T-helper 17 cell (primary cell): ENCODE measurements at regions not wholly inside any gene's neighbourhood (a gene's known extent, or its start where the extent isn't known, plus 50 kb on each side); places are given as distances from the start of the nearest gene placed in this dataset.

Source experiments
- ATAC-seq: fragments of 150-1000 bp; cut with Tn5 transposase; 2 replicates; pipeline ENCODE4 v1.10.0; 2021; ENCODE audit warnings: mild to moderate bottlenecking, moderate library complexity
- DNase-seq, 3 donors: peaks; one replicate each; pipeline versions ENCODE4 v3.0.0 to v3.0.0-alpha.2; 2020 to 2021
- H3K9me3 ChIP-seq: one replicate; pipeline ENCODE4 v1.7.0; 2013; ENCODE audit warnings: low read length, mild to moderate bottlenecking; ENCODE audit not compliant: control insufficient read depth, poor library complexity, severe bottlenecking
- H3K27ac Mint-ChIP-seq: one replicate; pipeline ENCODE4 v1.8.0; 2022; ENCODE audit warnings: mild to moderate bottlenecking, moderate library complexity, mixed read lengths
- H3K27me3 Mint-ChIP-seq: one replicate; pipeline ENCODE4 v1.8.0; 2022; ENCODE audit warnings: mixed read lengths
- H3K36me3 Mint-ChIP-seq: one replicate; pipeline ENCODE4 v1.8.0; 2022; ENCODE audit warnings: low read depth, mixed read lengths
- H3K4me1 Mint-ChIP-seq: one replicate; pipeline ENCODE4 v1.8.0; 2022; ENCODE audit warnings: mild to moderate bottlenecking, mixed read lengths
- H3K4me3 Mint-ChIP-seq: one replicate; pipeline ENCODE4 v1.8.0; 2022; ENCODE audit warnings: mild to moderate bottlenecking, moderate library complexity, mixed read lengths

DNA sequence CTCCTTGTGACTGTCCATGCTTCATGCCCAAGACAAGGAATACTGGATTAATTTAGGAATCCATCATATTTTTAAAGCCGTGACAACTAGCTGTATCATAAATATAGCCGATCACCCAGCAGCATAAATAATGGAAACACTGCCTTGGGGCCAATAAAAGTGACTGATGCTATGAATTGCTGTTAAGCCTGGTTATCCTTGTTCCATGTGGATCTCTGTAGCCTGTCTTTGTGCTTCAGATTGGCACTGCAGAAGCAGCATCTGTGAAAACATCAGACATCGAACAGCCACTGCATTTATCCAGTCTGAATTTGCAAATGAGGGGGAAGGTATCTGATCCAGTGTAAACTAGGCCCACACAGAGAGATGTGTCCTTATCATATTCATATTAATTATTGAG lies 1181.8 kb downstream of the SORCS1 start:
- Mint-ChIP-seq H3K27ac (no peak overlapping the region), H3K27me3 (no peaks in the 10 kb centered on the region), H3K4me3 (no peak overlapping the region), H3K4me1 (no peaks in the 10 kb centered on the region), H3K36me3 (no peaks in the 10 kb centered on the region)
- ATAC-seq (no peak), DNase-seq (no peak)
- no peaks in the 10 kb centered on the region for H3K9me3 ChIP-seq

GRCh38 chr10:105981679-105982078 lies 1182.8 kb downstream of the SORCS1 start:
- no peaks in the 10 kb centered on the region for H3K27me3 Mint-ChIP-seq
- ATAC-seq, result no peak
- H3K9me3 ChIP-seq, result no peaks in the 10 kb centered on the region
- H3K4me3 Mint-ChIP-seq, result no peak overlapping the region
- H3K27ac Mint-ChIP-seq, result no peak overlapping the region
- no peak for DNase-seq
- no peaks in the 10 kb centered on the region for H3K4me1 Mint-ChIP-seq
- no peaks in the 10 kb centered on the region for H3K36me3 Mint-ChIP-seq

DNA sequence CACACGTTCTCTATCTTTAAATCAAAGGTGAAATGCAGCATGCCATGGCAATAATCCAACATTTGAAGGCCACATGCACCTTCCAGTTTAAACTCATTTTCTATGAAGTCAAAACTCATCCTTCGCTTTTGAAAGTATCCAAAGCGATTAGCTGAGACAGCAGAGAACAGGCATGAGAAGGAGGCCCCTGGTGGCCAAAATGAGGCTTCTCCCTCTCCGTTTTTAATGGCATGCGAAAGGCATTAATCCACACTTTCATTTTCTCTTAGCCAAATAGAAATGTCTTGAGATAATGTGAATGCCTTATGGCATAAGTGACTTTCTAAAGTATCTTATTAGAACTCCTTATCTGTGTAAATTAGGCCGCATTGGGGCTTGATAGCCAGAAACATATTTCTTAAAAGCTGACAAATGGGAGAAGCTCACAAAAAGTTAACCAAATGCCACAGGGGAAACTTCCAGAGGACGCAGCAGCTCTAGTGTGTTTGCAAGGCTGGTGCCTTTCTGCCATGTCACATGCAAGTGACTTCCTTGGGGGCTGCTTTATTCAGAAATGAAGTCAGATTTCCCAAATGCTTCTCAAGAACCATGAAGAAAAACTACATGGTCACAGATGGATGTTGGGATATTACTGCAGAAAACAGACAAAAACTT lies 1189.6 kb downstream of the SORCS1 start:
- Mint-ChIP-seq H3K4me1 (no peaks in the 10 kb centered on the region), H3K36me3 (no peaks in the 10 kb centered on the region), H3K4me3 (no peak overlapping the region), H3K27ac (no peak overlapping the region), H3K27me3 (no peaks in the 10 kb centered on the region)
- H3K9me3 ChIP-seq, result no peaks in the 10 kb centered on the region
- DNase-seq (no peak), ATAC-seq (no peak)

- H3K27me3 Mint-ChIP-seq, result no peaks in the 10 kb centered on the region
- no peaks in the 10 kb centered on the region for H3K4me1 Mint-ChIP-seq
- DNase-seq (no peak), ATAC-seq (no peak)
- H3K36me3 Mint-ChIP-seq, result no peaks in the 10 kb centered on the region
- H3K27ac Mint-ChIP-seq, result no peak overlapping the region
- no peaks in the 10 kb centered on the region for H3K9me3 ChIP-seq
- no peak overlapping the region for H3K4me3 Mint-ChIP-seq
These were observed 1190.6 kb downstream of the SORCS1 start for GRCh38 chr10:105973902-105974301.

GRCh38 chr10:105973360-105973759 lies 1191.1 kb downstream of the SORCS1 start:
- no peak overlapping the region for H3K4me3 Mint-ChIP-seq
- no peaks in the 10 kb centered on the region for H3K36me3 Mint-ChIP-seq
- no peak for ATAC-seq
- H3K9me3 ChIP-seq, result no peaks in the 10 kb centered on the region
- no peaks in the 10 kb centered on the region for H3K27me3 Mint-ChIP-seq
- no peak for DNase-seq
- no peak overlapping the region for H3K27ac Mint-ChIP-seq
- H3K4me1 Mint-ChIP-seq, result no peaks in the 10 kb centered on the region

DNA sequence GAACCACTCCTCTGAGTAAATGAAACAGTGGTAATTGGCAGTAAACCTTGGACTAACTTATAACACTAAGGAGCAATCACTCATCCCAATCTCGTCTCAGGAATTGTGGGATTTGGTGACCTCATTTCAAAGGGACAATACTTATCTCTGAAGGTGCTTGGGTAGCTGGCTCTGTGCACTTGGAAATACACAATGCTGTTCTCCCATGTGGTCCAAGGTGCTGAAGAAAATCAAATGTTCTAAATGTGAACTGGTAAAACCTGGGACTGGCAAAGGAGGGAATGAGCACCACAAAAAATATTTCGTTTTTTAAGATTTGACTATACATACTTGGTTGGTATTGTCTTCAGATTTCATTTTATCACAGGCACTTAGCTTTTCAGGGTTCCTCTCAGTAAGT lies 1193.0 kb downstream of the SORCS1 start:
- H3K9me3 ChIP-seq, result no peaks in the 10 kb centered on the region
- Mint-ChIP-seq H3K27ac (no peak overlapping the region), H3K27me3 (no peaks in the 10 kb centered on the region), H3K36me3 (no peaks in the 10 kb centered on the region), H3K4me3 (no peak overlapping the region), H3K4me1 (no peaks in the 10 kb centered on the region)
- DNase-seq (no peak), ATAC-seq (no peak)

DNA sequence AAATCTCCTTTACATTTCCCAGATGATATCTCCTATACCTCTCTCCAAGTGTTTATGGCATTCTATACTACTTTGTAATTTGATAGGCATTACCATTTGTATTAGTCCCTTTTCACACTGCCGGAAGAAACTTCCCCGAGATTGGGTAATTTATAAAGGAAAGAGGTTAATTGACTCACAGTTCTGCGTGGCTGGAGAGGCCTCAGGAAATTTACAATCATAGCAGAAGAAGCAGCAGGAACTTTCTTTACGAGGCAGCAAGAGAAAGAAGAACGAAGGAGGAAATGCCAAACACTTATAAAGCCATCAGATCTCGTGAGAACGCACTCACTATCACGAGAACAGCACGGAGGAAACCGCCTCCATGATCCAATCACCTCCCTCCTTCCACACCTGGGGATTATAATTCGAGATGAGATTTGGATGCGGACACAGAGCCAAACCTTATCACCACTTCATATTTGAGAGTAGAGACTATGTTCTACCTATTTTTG lies 1194.6 kb downstream of the SORCS1 start:
- H3K27me3 Mint-ChIP-seq, result no peaks in the 10 kb centered on the region
- no peaks in the 10 kb centered on the region for H3K36me3 Mint-ChIP-seq
- no peak for ATAC-seq

GRCh38 chr10:105968666-105969065 lies 1195.8 kb downstream of the SORCS1 start:
- H3K4me1 Mint-ChIP-seq, result no peaks in the 10 kb centered on the region

More for the DNA sequence above, 1194.6 kb downstream of the SORCS1 start:
- Mint-ChIP-seq H3K27ac (no peak overlapping the region), H3K4me3 (no peak overlapping the region), H3K4me1 (no peaks in the 10 kb centered on the region)
- H3K9me3 ChIP-seq, result no peaks in the 10 kb centered on the region
- DNase-seq, result no peak

DNA sequence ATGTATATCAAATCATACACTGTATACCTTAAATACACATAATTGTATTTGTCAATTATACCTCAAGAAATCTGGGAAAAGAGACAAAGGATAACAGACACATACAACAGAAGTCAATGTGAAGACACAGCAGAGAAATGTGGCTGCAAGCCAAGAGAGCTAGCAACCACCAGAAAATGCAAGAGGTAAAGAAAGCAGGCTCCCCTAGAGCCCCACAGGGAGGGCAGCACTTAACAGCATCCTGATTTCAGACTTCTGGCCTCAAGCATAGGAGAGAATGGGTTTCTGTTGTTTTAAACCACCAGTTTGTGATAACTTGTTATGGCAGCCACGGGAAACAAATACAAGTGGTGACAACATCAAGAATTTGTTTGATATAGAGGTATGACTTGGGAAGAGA lies 1197.2 kb downstream of the SORCS1 start:
- H3K9me3 ChIP-seq, result no peaks in the 10 kb centered on the region
- Mint-ChIP-seq H3K4me1 (no peaks in the 10 kb centered on the region), H3K36me3 (no peaks in the 10 kb centered on the region), H3K4me3 (no peak overlapping the region), H3K27me3 (no peaks in the 10 kb centered on the region), H3K27ac (no peak overlapping the region)
- DNase-seq, result no peak
- no peak for ATAC-seq

More at GRCh38 chr10:105968666-105969065, 1195.8 kb downstream of the SORCS1 start:
- H3K9me3 ChIP-seq, result no peaks in the 10 kb centered on the region
- H3K36me3 Mint-ChIP-seq, result no peaks in the 10 kb centered on the region
- no peaks in the 10 kb centered on the region for H3K27me3 Mint-ChIP-seq
- ATAC-seq (no peak), DNase-seq (no peak)
- H3K27ac Mint-ChIP-seq, result no peak overlapping the region
- H3K4me3 Mint-ChIP-seq, result no peak overlapping the region

DNA sequence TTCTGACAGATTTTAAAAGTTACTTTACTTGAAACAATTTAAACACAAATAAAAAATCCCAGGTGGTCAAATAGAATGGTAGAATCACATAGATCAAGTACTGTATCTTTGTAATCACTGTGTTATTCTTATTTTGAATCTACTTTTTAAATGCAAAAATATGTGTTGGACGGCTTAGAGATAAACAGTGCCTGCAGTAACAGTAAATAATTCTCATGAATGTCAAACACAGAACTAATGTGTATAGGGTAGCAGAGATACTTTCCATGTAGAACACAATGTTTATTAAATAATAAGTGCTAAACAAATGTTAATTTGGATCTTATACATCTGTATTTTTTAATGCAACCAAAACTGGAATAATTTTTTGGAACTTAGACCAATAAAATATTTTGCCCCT lies 1199.4 kb downstream of the SORCS1 start:
- no peak overlapping the region for H3K4me3 Mint-ChIP-seq
- no peak overlapping the region for H3K27ac Mint-ChIP-seq
- H3K27me3 Mint-ChIP-seq, result no peaks in the 10 kb centered on the region
- DNase-seq (no peak), ATAC-seq (no peak)
- H3K9me3 ChIP-seq, result no peaks in the 10 kb centered on the region
- H3K36me3 Mint-ChIP-seq, result no peaks in the 10 kb centered on the region
- no peaks in the 10 kb centered on the region for H3K4me1 Mint-ChIP-seq

DNA sequence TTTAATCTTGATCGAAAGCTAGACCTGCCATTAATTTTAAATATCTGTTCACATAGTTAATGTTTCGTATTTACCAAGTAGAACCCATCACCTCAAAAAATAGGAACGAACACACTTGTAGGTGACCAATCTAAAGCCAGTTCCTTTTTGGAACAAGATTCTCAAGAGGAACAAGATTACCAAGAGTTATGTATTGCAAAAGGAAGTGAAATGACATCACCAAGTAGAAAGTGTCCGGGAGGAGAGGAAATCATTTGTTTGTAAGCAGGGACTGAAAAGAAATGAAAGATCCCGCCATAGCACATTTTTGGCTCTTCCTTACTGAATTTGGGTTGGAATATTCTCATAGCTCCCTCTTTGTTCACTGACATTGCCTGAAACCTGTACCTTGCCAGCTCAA lies 1200.5 kb downstream of the SORCS1 start:
- Mint-ChIP-seq H3K4me1 (no peaks in the 10 kb centered on the region), H3K27me3 (no peaks in the 10 kb centered on the region), H3K27ac (no peak overlapping the region), H3K4me3 (no peak overlapping the region), H3K36me3 (no peaks in the 10 kb centered on the region)
- DNase-seq (no peak), ATAC-seq (no peak)
- no peaks in the 10 kb centered on the region for H3K9me3 ChIP-seq

- no peaks in the 10 kb centered on the region for H3K4me1 Mint-ChIP-seq
- no peak for ATAC-seq
- DNase-seq, result no peak
- no peaks in the 10 kb centered on the region for H3K36me3 Mint-ChIP-seq
- H3K9me3 ChIP-seq, result no peaks in the 10 kb centered on the region
- H3K27ac Mint-ChIP-seq, result no peak overlapping the region
- no peak overlapping the region for H3K4me3 Mint-ChIP-seq
- no peaks in the 10 kb centered on the region for H3K27me3 Mint-ChIP-seq
These were observed 1201.1 kb downstream of the SORCS1 start for GRCh38 chr10:105963334-105963884.

- H3K27ac Mint-ChIP-seq, result no peak overlapping the region
- H3K4me3 Mint-ChIP-seq, result no peak overlapping the region
- H3K27me3 Mint-ChIP-seq, result no peaks in the 10 kb centered on the region
- H3K9me3 ChIP-seq, result no peaks in the 10 kb centered on the region
- DNase-seq, result no peak
- no peaks in the 10 kb centered on the region for H3K4me1 Mint-ChIP-seq
- no peak for ATAC-seq
- no peaks in the 10 kb centered on the region for H3K36me3 Mint-ChIP-seq
These were observed 1208.0 kb downstream of the SORCS1 start for GRCh38 chr10:105956550-105956949.

GRCh38 chr10:105953861-105954260 lies 1210.6 kb downstream of the SORCS1 start:
- ATAC-seq (no peak), DNase-seq (no peak)
- no peaks in the 10 kb centered on the region for H3K9me3 ChIP-seq
- no peaks in the 10 kb centered on the region for H3K36me3 Mint-ChIP-seq
- no peak overlapping the region for H3K27ac Mint-ChIP-seq
- no peaks in the 10 kb centered on the region for H3K27me3 Mint-ChIP-seq
- no peak overlapping the region for H3K4me3 Mint-ChIP-seq
- H3K4me1 Mint-ChIP-seq, result no peaks in the 10 kb centered on the region
